H1 (cell line): ENCODE measurements at regions not wholly inside any gene's neighbourhood (a gene's known extent, or its start where the extent isn't known, plus 50 kb on each side); places are given as distances from the start of the nearest gene placed in this dataset.

Experiments
- NANOG ChIP-seq: IDR thresholded peaks from 2 replicates; pipeline ENCODE4 v1.6.1; 2011; ENCODE audit warnings: low read length, low read depth, mild to moderate bottlenecking, inconsistent platforms; ENCODE audit not compliant: insufficient read depth, poor library complexity, severe bottlenecking
- TF ChIP-seq, protein P1 (sequence below): fragments of 300-600 bp; sonication (generic); IDR thresholded peaks from 2 replicates; pipeline ENCODE4 v1.7.1; 2012; ENCODE audit warnings: low read length, moderate library complexity, mild to moderate bottlenecking, inconsistent platforms; ENCODE audit not compliant: insufficient replicate concordance

DNA sequence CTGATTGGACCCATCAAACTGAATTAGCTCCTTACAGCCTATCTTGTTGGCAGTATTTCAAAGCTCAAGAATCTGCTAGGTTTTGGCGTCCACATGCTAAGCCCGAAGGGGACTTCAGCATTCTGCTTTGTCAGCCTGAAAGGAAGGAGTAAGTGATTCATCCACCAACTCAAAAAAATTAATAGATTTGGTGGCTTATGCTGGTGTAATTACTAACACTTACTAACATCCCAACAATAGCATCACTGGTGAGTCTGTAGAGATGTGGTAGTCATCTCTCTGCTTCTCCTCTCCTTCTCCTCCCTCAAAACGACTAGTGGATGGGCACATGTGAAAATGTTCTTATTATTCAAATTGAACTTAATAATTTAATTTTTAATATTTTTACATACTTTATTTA lies 53.8 kb upstream of the EGR2 start (continued):
- TF ChIP-seq, protein P1, sequence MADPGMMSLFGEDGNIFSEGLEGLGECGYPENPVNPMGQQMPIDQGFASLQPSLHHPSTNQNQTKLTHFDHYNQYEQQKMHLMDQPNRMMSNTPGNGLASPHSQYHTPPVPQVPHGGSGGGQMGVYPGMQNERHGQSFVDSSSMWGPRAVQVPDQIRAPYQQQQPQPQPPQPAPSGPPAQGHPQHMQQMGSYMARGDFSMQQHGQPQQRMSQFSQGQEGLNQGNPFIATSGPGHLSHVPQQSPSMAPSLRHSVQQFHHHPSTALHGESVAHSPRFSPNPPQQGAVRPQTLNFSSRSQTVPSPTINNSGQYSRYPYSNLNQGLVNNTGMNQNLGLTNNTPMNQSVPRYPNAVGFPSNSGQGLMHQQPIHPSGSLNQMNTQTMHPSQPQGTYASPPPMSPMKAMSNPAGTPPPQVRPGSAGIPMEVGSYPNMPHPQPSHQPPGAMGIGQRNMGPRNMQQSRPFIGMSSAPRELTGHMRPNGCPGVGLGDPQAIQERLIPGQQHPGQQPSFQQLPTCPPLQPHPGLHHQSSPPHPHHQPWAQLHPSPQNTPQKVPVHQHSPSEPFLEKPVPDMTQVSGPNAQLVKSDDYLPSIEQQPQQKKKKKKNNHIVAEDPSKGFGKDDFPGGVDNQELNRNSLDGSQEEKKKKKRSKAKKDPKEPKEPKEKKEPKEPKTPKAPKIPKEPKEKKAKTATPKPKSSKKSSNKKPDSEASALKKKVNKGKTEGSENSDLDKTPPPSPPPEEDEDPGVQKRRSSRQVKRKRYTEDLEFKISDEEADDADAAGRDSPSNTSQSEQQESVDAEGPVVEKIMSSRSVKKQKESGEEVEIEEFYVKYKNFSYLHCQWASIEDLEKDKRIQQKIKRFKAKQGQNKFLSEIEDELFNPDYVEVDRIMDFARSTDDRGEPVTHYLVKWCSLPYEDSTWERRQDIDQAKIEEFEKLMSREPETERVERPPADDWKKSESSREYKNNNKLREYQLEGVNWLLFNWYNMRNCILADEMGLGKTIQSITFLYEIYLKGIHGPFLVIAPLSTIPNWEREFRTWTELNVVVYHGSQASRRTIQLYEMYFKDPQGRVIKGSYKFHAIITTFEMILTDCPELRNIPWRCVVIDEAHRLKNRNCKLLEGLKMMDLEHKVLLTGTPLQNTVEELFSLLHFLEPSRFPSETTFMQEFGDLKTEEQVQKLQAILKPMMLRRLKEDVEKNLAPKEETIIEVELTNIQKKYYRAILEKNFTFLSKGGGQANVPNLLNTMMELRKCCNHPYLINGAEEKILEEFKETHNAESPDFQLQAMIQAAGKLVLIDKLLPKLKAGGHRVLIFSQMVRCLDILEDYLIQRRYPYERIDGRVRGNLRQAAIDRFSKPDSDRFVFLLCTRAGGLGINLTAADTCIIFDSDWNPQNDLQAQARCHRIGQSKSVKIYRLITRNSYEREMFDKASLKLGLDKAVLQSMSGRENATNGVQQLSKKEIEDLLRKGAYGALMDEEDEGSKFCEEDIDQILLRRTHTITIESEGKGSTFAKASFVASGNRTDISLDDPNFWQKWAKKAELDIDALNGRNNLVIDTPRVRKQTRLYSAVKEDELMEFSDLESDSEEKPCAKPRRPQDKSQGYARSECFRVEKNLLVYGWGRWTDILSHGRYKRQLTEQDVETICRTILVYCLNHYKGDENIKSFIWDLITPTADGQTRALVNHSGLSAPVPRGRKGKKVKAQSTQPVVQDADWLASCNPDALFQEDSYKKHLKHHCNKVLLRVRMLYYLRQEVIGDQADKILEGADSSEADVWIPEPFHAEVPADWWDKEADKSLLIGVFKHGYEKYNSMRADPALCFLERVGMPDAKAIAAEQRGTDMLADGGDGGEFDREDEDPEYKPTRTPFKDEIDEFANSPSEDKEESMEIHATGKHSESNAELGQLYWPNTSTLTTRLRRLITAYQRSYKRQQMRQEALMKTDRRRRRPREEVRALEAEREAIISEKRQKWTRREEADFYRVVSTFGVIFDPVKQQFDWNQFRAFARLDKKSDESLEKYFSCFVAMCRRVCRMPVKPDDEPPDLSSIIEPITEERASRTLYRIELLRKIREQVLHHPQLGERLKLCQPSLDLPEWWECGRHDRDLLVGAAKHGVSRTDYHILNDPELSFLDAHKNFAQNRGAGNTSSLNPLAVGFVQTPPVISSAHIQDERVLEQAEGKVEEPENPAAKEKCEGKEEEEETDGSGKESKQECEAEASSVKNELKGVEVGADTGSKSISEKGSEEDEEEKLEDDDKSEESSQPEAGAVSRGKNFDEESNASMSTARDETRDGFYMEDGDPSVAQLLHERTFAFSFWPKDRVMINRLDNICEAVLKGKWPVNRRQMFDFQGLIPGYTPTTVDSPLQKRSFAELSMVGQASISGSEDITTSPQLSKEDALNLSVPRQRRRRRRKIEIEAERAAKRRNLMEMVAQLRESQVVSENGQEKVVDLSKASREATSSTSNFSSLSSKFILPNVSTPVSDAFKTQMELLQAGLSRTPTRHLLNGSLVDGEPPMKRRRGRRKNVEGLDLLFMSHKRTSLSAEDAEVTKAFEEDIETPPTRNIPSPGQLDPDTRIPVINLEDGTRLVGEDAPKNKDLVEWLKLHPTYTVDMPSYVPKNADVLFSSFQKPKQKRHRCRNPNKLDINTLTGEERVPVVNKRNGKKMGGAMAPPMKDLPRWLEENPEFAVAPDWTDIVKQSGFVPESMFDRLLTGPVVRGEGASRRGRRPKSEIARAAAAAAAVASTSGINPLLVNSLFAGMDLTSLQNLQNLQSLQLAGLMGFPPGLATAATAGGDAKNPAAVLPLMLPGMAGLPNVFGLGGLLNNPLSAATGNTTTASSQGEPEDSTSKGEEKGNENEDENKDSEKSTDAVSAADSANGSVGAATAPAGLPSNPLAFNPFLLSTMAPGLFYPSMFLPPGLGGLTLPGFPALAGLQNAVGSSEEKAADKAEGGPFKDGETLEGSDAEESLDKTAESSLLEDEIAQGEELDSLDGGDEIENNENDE: no peak
- TF ChIP-seq NANOG: no peak
